ENCODE measurements at regions not wholly inside any gene's neighbourhood (a gene's known extent, or its start where the extent isn't known, plus 50 kb on each side); places are given as distances from the start of the nearest gene placed in this dataset.

- no peak overlapping the region for H3K4me3 ChIP-seq
- H3K27me3 ChIP-seq (replicated peaks; ENCODE audit: insufficient read depth), result no peaks in the 10 kb centered on the region
- no peaks in the 10 kb centered on the region for H3K4me1 ChIP-seq (ENCODE audit: control insufficient read depth in 1 of 2, low read depth in 2 of 2)
- no peak for ATAC-seq (ENCODE audit: insufficient number of reproducible peaks, low FRiP score, low read depth)
- no peaks in the 10 kb centered on the region for H3K36me3 ChIP-seq
- no peak for TF ChIP-seq CTCF (IDR thresholded peaks at IDR 0.05)
- no peaks in the 10 kb centered on the region for H3K9me3 ChIP-seq
- DNase-seq (ENCODE audit: low spot score), result no peak
- no peak overlapping the region for H3K27ac ChIP-seq
These were observed 1948.4 kb downstream of the C4orf33 start for GRCh38 chr4:131044368-131044767.

GRCh38 chr4:131046821-131047220 lies 1950.9 kb downstream of the C4orf33 start:
- DNase-seq (ENCODE audit: low spot score) (no peak), ATAC-seq (ENCODE audit: insufficient number of reproducible peaks, low FRiP score, low read depth) (no peak)
- Histone ChIP-seq H3K27me3 (replicated peaks; ENCODE audit: insufficient read depth) (no peaks in the 10 kb centered on the region), H3K36me3 (no peaks in the 10 kb centered on the region), H3K9me3 (no peaks in the 10 kb centered on the region), H3K4me1 (ENCODE audit: control insufficient read depth in 1 of 2, low read depth in 2 of 2) (no peaks in the 10 kb centered on the region), H3K27ac (no peak overlapping the region), H3K4me3 (no peak overlapping the region)
- no peak for TF ChIP-seq CTCF (IDR thresholded peaks at IDR 0.05)

- Histone ChIP-seq H3K27me3 (replicated peaks; ENCODE audit: insufficient read depth) (no peaks in the 10 kb centered on the region), H3K27ac (no peak overlapping the region), H3K9me3 (no peaks in the 10 kb centered on the region), H3K36me3 (no peaks in the 10 kb centered on the region), H3K4me1 (ENCODE audit: control insufficient read depth in 1 of 2, low read depth in 2 of 2) (no peaks in the 10 kb centered on the region), H3K4me3 (no peak overlapping the region)
- no peak for TF ChIP-seq CTCF (IDR thresholded peaks at IDR 0.05)
- no peak for DNase-seq (ENCODE audit: low spot score)
- ATAC-seq (ENCODE audit: insufficient number of reproducible peaks, low FRiP score, low read depth), result no peak
These were observed 1956.7 kb downstream of the C4orf33 start for GRCh38 chr4:131052646-131053045.

- Histone ChIP-seq H3K27me3 (replicated peaks; ENCODE audit: insufficient read depth) (no peaks in the 10 kb centered on the region), H3K36me3 (no peaks in the 10 kb centered on the region), H3K4me1 (ENCODE audit: control insufficient read depth in 1 of 2, low read depth in 2 of 2) (no peaks in the 10 kb centered on the region), H3K4me3 (no peak overlapping the region), H3K27ac (no peak overlapping the region), H3K9me3 (no peaks in the 10 kb centered on the region)
- ATAC-seq (ENCODE audit: insufficient number of reproducible peaks, low FRiP score, low read depth), result no peak
- DNase-seq (ENCODE audit: low spot score), result no peak
- no peak for TF ChIP-seq CTCF (IDR thresholded peaks at IDR 0.05)
These were observed 1958.6 kb downstream of the C4orf33 start for GRCh38 chr4:131054489-131055019.

- no peaks in the 10 kb centered on the region for H3K27me3 ChIP-seq (replicated peaks; ENCODE audit: insufficient read depth)
- no peaks in the 10 kb centered on the region for H3K36me3 ChIP-seq
- no peak for TF ChIP-seq CTCF (IDR thresholded peaks at IDR 0.05)
- H3K4me1 ChIP-seq (ENCODE audit: control insufficient read depth in 1 of 2, low read depth in 2 of 2), result no peaks in the 10 kb centered on the region
- no peak overlapping the region for H3K27ac ChIP-seq
- peaks cover 6% of the 10 kb centered on the region for H3K9me3 ChIP-seq
- DNase-seq (ENCODE audit: low spot score) (no peak), ATAC-seq (ENCODE audit: insufficient number of reproducible peaks, low FRiP score, low read depth) (no peak)
- no peak overlapping the region for H3K4me3 ChIP-seq
These were observed 1965.8 kb downstream of the C4orf33 start for GRCh38 chr4:131061734-131062133.

Data from thoracic aorta (tissue), 2 donors.